SU-DHL-6 (cell line): ENCODE measurements at regions not wholly inside any gene's neighbourhood (a gene's known extent, or its start where the extent isn't known, plus 50 kb on each side); places are given as distances from the start of the nearest gene placed in this dataset.

Experiments used
- H2AFZ ChIP-seq: fragments of 200-600 bp; sonication (generic); 2 replicates; pipeline ENCODE4 v1.6.1; 2014; ENCODE audit warnings: low read depth, mild to moderate bottlenecking, moderate library complexity, mixed read lengths, antibody characterized with exemption, low read length; ENCODE audit not compliant: severe bottlenecking
- H3F3A ChIP-seq: fragments of 200-600 bp; shearing (Covaris generic); 2 replicates; pipeline ENCODE4 v1.6.0; 2016; ENCODE audit warnings: antibody characterized with exemption, mild to moderate bottlenecking; ENCODE audit not compliant: insufficient read depth
- H3K27ac ChIP-seq: fragments of 200-600 bp; sonication (generic); 2 replicates; pipeline ENCODE4 v1.5.1; 2016; ENCODE audit warnings: low read depth, mild to moderate bottlenecking, low read length, moderate library complexity, mixed read lengths
- H3K27me3 ChIP-seq: fragments of 200-600 bp; sonication (generic), shearing (Covaris generic); 2 replicates; pipeline ENCODE4 v1.6.0; 2014; ENCODE audit warnings: mild to moderate bottlenecking, low read length
- H3K36me3 ChIP-seq: fragments of 200-600 bp; sonication (generic); 2 replicates; pipeline ENCODE4 v1.6.1; 2014; ENCODE audit warnings: mild to moderate bottlenecking, low read length, mixed read lengths
- H3K4me2 ChIP-seq: fragments of 300-600, 200-600 bp; shearing (Covaris generic), sonication (generic); 2 replicates; pipeline ENCODE4 v1.6.0; 2014; ENCODE audit warnings: low read length, low read depth, mild to moderate bottlenecking; ENCODE audit not compliant: poor library complexity, severe bottlenecking
- H3K4me3 ChIP-seq: fragments of 200-600 bp; sonication (generic); 2 replicates; pipeline ENCODE4 v1.5.1; 2014; ENCODE audit warnings: antibody characterized with exemption, low read length, mild to moderate bottlenecking, mixed read lengths; ENCODE audit not compliant: insufficient read depth, poor library complexity, severe bottlenecking
- H3K79me2 ChIP-seq: fragments of 200-600 bp; sonication (generic); 2 replicates; pipeline ENCODE4 v1.6.1; 2014; ENCODE audit warnings: mild to moderate bottlenecking, low read length, moderate library complexity; ENCODE audit not compliant: insufficient read depth
- H3K9ac ChIP-seq: fragments of 200-600 bp; sonication (generic); 2 replicates; pipeline ENCODE4 v1.7.0; 2014; ENCODE audit warnings: mild to moderate bottlenecking, low read length
- H3K9me2 ChIP-seq: fragments of 200-600 bp; sonication (generic); replicated peaks from 2 replicates; pipeline ENCODE4 v1.6.1; 2014; ENCODE audit warnings: low read length; ENCODE audit not compliant: insufficient read depth
- H3K9me3 ChIP-seq: fragments of 200-600 bp; sonication (generic); 2 replicates; pipeline ENCODE4 v1.6.1; 2014; ENCODE audit warnings: low read length, mixed read lengths; ENCODE audit not compliant: insufficient read depth
- H4K20me1 ChIP-seq: fragments of 200-600 bp; sonication (generic); 2 replicates; pipeline ENCODE4 v1.6.1; 2014; ENCODE audit warnings: low read depth, mild to moderate bottlenecking, antibody characterized with exemption, low read length, moderate library complexity, mixed read lengths
- EZH2phosphoT487 ChIP-seq: fragments of 200-600 bp; sonication (generic), shearing (Covaris generic); conservative IDR thresholded peaks from 2 replicates; pipeline ENCODE4 v1.6.1; 2018; ENCODE audit warnings: mild to moderate bottlenecking, antibody characterized with exemption, low read length, moderate library complexity, mixed read lengths
- TF ChIP-seq, protein P1 (sequence below): fragments of 200-600 bp; sonication (generic); IDR thresholded peaks from one replicate; pipeline ENCODE4 v1.5.1; 2017; ENCODE audit warnings: antibody characterized with exemption, mild to moderate bottlenecking, low read length, moderate library complexity; ENCODE audit not compliant: insufficient read depth, poor library complexity, severe bottlenecking

DNA sequence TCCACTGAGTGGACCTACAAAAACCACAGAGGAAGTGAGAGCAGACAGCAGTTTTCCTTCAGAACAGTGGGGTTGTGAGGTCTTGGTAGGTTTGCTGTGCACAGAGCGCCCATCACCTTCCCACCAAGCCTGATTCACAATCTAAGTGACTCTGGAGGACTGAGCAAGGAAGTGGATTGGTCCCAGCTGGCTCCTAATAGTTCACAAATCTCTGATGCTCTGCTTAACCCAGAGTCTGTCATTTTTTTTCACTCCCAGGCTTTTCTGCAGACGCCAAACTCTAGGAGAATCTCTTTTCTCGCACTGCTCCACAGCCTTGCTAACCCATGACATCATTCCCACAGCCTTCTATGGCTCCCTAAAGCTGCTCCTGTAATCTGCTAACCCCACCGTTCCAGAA is 280.4 kb downstream of the C1D start:
- no peak overlapping the region for H2AFZ ChIP-seq
- H3K36me3 ChIP-seq, result no peaks in the 10 kb centered on the region
- TF ChIP-seq, protein P1, sequence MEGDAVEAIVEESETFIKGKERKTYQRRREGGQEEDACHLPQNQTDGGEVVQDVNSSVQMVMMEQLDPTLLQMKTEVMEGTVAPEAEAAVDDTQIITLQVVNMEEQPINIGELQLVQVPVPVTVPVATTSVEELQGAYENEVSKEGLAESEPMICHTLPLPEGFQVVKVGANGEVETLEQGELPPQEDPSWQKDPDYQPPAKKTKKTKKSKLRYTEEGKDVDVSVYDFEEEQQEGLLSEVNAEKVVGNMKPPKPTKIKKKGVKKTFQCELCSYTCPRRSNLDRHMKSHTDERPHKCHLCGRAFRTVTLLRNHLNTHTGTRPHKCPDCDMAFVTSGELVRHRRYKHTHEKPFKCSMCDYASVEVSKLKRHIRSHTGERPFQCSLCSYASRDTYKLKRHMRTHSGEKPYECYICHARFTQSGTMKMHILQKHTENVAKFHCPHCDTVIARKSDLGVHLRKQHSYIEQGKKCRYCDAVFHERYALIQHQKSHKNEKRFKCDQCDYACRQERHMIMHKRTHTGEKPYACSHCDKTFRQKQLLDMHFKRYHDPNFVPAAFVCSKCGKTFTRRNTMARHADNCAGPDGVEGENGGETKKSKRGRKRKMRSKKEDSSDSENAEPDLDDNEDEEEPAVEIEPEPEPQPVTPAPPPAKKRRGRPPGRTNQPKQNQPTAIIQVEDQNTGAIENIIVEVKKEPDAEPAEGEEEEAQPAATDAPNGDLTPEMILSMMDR, result no peak
- no peak for TF ChIP-seq EZH2phosphoT487
- no peaks in the 10 kb centered on the region for H3K79me2 ChIP-seq
- no peak overlapping the region for H3K27ac ChIP-seq
- no peaks in the 10 kb centered on the region for H4K20me1 ChIP-seq
- no peaks in the 10 kb centered on the region for H3F3A ChIP-seq
- no peak overlapping the region for H3K9ac ChIP-seq
- no peaks in the 10 kb centered on the region for H3K27me3 ChIP-seq
- H3K4me3 ChIP-seq, result no peak overlapping the region
- no peaks in the 10 kb centered on the region for H3K9me3 ChIP-seq
- H3K9me2 ChIP-seq, result no peaks in the 10 kb centered on the region
- H3K4me2 ChIP-seq, result no peak overlapping the region

DNA sequence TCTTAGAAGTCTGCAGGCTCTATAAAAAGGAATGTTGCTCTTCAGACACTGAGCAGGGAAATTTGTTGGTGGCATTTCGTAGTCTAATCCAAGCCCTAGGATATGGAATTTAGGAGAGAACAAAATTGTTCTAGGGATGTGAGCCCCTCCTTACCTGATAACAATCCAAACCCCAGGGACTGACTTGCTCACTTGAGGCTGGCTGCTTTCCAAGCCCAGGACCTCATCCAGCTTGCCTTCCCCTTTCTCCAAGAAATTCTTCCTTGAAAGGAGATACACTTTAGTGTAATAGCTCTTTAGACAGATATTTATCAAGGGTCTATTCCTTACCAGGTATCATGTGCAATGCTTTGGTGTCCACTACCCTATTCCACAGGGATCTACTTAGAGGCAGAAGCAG is 279.8 kb downstream of the C1D start:
- TF ChIP-seq, protein P1, result no peak
- TF ChIP-seq EZH2phosphoT487, result no peak
- Histone ChIP-seq H3K79me2 (no peaks in the 10 kb centered on the region), H3K27me3 (no peaks in the 10 kb centered on the region), H3K9me2 (no peaks in the 10 kb centered on the region), H3K9me3 (no peaks in the 10 kb centered on the region), H3K9ac (no peak overlapping the region), H3K27ac (no peak overlapping the region), H3K4me3 (no peak overlapping the region), H3K4me2 (no peak overlapping the region), H4K20me1 (no peaks in the 10 kb centered on the region), H3K36me3 (no peaks in the 10 kb centered on the region), H2AFZ (no peak overlapping the region), H3F3A (no peaks in the 10 kb centered on the region)

DNA sequence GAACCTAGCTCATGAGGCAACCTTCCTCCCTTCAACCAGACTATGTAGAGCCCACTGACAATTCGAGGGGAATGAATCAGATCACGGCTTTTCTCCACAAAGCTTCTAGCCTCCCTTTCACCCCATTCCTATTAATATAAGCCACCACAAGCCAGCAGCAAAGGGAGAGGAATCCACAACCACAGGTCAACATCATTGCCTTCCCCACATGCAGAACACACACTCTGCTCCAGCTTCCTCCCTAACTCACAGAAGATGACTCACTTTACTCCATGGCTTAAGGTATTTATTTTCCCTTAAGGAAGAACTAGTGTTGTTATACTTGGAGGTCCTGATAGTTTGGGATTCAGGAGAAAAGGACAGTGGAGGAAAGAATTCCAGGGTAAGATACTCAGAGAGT is 272.2 kb downstream of the C1D start:
- Histone ChIP-seq H3K4me2 (no peak overlapping the region), H3K36me3 (no peaks in the 10 kb centered on the region), H3K79me2 (no peaks in the 10 kb centered on the region), H3F3A (no peaks in the 10 kb centered on the region), H3K27ac (no peak overlapping the region), H2AFZ (no peak overlapping the region), H3K4me3 (no peak overlapping the region), H4K20me1 (no peaks in the 10 kb centered on the region), H3K27me3 (no peaks in the 10 kb centered on the region), H3K9me2 (no peaks in the 10 kb centered on the region), H3K9ac (no peak overlapping the region), H3K9me3 (no peaks in the 10 kb centered on the region)
- TF ChIP-seq EZH2phosphoT487, result no peak
- TF ChIP-seq, protein P1, result no peak

- H4K20me1 ChIP-seq, result no peaks in the 10 kb centered on the region
- no peak overlapping the region for H3K4me3 ChIP-seq
- no peak overlapping the region for H3K27ac ChIP-seq
- H3K9me2 ChIP-seq, result no peaks in the 10 kb centered on the region
- no peaks in the 10 kb centered on the region for H3F3A ChIP-seq
- no peaks in the 10 kb centered on the region for H3K27me3 ChIP-seq
- H3K9me3 ChIP-seq, result no peaks in the 10 kb centered on the region
- H3K9ac ChIP-seq, result no peak overlapping the region
- H3K36me3 ChIP-seq, result no peaks in the 10 kb centered on the region
- no peak for TF ChIP-seq EZH2phosphoT487
- TF ChIP-seq, protein P1, result no peak
- H3K4me2 ChIP-seq, result no peak overlapping the region
- H2AFZ ChIP-seq, result no peak overlapping the region
- no peaks in the 10 kb centered on the region for H3K79me2 ChIP-seq
Observed at GRCh38 chr2:67792191-67792590, 270.6 kb downstream of the C1D start.
